GM21526 (cell line): ENCODE measurements at regions not wholly inside any gene's neighbourhood (a gene's known extent, or its start where the extent isn't known, plus 50 kb on each side); places are given as distances from the start of the nearest gene placed in this dataset.

Experiments used
- ATAC-seq: cut with Tn5 transposase; IDR thresholded peaks from one replicate; pipeline ENCODE4 v1.9.1; 2021; ENCODE audit warnings: moderate library complexity; ENCODE audit not compliant: unreplicated experiment, low FRiP score

GRCh38 chr13:85009447-85009846 lies 789.8 kb downstream of the SLITRK6 start:
- ATAC-seq = no peak

- ATAC-seq = no peak
These were observed 800.0 kb downstream of the SLITRK6 start for GRCh38 chr13:84999252-84999651.

- no peak for ATAC-seq
These were observed 800.5 kb downstream of the SLITRK6 start for GRCh38 chr13:84998681-84999080.

GRCh38 chr13:84997858-84998257 lies 801.4 kb downstream of the SLITRK6 start:
- no peak for ATAC-seq

- no peak for ATAC-seq
These were observed 804.6 kb downstream of the SLITRK6 start for GRCh38 chr13:84994582-84994981.

GRCh38 chr13:84985860-84986259 lies 813.4 kb downstream of the SLITRK6 start:
- ATAC-seq = no peak

- ATAC-seq = no peak
These were observed 815.9 kb downstream of the SLITRK6 start for GRCh38 chr13:84983321-84983720.

GRCh38 chr13:84980571-84980970 lies 818.6 kb downstream of the SLITRK6 start:
- no peak for ATAC-seq

GRCh38 chr13:84978851-84979250 lies 820.4 kb downstream of the SLITRK6 start:
- no peak for ATAC-seq

- no peak for ATAC-seq
These were observed 825.6 kb downstream of the SLITRK6 start for GRCh38 chr13:84973661-84974060.

GRCh38 chr13:84972907-84973306 lies 826.3 kb downstream of the SLITRK6 start:
- ATAC-seq = no peak

GRCh38 chr13:84962849-84963248 lies 836.4 kb downstream of the SLITRK6 start:
- no peak for ATAC-seq

- ATAC-seq = no peak
These were observed 837.0 kb downstream of the SLITRK6 start for GRCh38 chr13:84962141-84962750.

- no peak for ATAC-seq
These were observed 838.2 kb downstream of the SLITRK6 start for GRCh38 chr13:84961023-84961422.

GRCh38 chr13:84959818-84960217 lies 839.4 kb downstream of the SLITRK6 start:
- no peak for ATAC-seq

GRCh38 chr13:84954636-84955035 lies 844.6 kb downstream of the SLITRK6 start:
- no peak for ATAC-seq

- no peak for ATAC-seq
These were observed 848.1 kb downstream of the SLITRK6 start for GRCh38 chr13:84951128-84951527.

- ATAC-seq = no peak
These were observed 853.0 kb downstream of the SLITRK6 start for GRCh38 chr13:84946192-84946591.

- no peak for ATAC-seq
These were observed 858.4 kb downstream of the SLITRK6 start for GRCh38 chr13:84940798-84941197.

- no peak for ATAC-seq
These were observed 859.1 kb downstream of the SLITRK6 start for GRCh38 chr13:84940167-84940566.

- ATAC-seq = no peak
These were observed 864.3 kb downstream of the SLITRK6 start for GRCh38 chr13:84934911-84935310.

GRCh38 chr13:84933797-84934196 lies 865.4 kb downstream of the SLITRK6 start:
- no peak for ATAC-seq

GRCh38 chr13:84931264-84931663 lies 868.0 kb downstream of the SLITRK6 start:
- ATAC-seq = no peak
